Suprapubic skin (tissue), 3 donors: ENCODE measurements at regions not wholly inside any gene's neighbourhood (a gene's known extent, or its start where the extent isn't known, plus 50 kb on each side); places are given as distances from the start of the nearest gene placed in this dataset.

Experiments
- POLR2A ChIP-seq, 2 donors: fragments of 450-650 bp; IDR thresholded peaks; one replicate each; pipeline ENCODE4 v1.6.1; 2017; ENCODE audit warnings: antibody characterized with exemption in 2 of 2, mild to moderate bottlenecking in 2 of 2, moderate library complexity in 2 of 2
- TF ChIP-seq, protein P1 (sequence below), 2 donors: fragments of 200-600 bp in 1 of 2; fragments of 450-650 bp in 1 of 2; sonication (generic) in 1 of 2; IDR thresholded peaks; one replicate each; pipeline ENCODE4 v1.5.1; 2016 to 2019; ENCODE audit warnings: antibody characterized with exemption in 2 of 2, mild to moderate bottlenecking in 1 of 2, moderate library complexity in 1 of 2

DNA sequence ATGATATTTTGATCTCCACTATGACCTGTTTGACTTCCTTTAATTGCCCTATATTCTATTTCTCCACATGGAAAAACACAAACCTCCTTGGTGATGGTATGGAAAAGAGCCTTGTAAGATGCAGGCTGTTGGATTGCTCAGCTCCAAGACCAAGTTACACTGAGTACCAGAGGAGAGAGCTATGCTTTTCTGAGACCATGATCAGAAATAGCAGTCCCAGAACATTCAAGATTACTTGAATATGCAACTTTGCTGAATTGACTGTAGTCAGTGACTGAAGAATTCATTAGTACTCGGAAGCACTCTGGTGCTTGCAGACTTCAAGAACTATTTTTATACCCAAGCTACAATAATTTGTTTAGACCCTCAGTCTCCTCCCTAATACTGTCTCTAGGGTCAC, 310.6 kb upstream of the FSIP2 start:
- TF ChIP-seq POLR2A (IDR thresholded peaks at IDR 0.05): no peak
- TF ChIP-seq, protein P1, sequence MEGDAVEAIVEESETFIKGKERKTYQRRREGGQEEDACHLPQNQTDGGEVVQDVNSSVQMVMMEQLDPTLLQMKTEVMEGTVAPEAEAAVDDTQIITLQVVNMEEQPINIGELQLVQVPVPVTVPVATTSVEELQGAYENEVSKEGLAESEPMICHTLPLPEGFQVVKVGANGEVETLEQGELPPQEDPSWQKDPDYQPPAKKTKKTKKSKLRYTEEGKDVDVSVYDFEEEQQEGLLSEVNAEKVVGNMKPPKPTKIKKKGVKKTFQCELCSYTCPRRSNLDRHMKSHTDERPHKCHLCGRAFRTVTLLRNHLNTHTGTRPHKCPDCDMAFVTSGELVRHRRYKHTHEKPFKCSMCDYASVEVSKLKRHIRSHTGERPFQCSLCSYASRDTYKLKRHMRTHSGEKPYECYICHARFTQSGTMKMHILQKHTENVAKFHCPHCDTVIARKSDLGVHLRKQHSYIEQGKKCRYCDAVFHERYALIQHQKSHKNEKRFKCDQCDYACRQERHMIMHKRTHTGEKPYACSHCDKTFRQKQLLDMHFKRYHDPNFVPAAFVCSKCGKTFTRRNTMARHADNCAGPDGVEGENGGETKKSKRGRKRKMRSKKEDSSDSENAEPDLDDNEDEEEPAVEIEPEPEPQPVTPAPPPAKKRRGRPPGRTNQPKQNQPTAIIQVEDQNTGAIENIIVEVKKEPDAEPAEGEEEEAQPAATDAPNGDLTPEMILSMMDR (IDR thresholded peaks at IDR 0.05): no peak
